ENCODE measurements at regions not wholly inside any gene's neighbourhood (a gene's known extent, or its start where the extent isn't known, plus 50 kb on each side); places are given as distances from the start of the nearest gene placed in this dataset.

DNA sequence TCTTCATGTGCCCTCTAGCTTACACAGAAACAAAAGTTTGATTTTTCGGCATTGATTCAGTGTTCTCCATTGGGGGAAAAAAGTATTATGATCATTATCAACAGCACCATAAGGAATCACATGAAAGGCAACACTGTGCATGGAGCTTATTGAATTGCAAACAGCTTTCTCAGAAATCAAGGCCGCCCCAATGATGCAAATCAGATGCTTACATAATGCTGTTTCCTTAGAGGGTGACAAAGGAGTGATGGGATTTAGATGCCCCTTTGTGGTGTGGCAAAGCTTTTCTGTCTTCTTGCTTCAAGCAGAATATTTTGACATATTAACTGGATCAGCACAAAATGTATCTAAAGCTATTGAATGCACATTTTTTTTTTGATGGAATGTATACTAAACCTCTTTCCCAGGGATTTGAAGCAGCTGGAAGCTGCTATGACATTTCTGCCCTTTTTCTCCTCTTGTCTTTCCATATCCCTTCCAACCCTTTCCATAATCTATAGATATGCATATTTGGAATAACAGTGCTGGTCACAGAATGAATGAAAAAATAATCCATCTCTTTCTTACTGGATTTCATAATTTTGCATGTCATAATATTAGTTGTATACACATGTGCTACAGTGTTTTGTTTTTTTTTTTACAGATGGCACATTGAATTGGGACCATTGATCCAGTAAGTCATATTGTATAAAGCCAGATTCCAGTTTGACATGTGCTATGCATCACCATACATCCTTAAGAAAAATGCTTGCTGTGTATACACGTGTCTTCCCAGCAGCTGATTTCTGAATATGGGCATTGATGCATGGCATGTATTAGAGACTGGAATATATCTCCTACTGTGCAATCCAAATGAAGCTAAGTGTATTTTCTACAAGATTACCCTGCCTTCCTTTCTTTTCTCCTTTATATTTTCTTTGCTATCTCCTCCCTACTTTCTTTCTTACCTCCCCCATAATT lies 259.7 kb upstream of the DCN start:
- no peak for DNase-seq (ENCODE audit: low read depth)

DNA sequence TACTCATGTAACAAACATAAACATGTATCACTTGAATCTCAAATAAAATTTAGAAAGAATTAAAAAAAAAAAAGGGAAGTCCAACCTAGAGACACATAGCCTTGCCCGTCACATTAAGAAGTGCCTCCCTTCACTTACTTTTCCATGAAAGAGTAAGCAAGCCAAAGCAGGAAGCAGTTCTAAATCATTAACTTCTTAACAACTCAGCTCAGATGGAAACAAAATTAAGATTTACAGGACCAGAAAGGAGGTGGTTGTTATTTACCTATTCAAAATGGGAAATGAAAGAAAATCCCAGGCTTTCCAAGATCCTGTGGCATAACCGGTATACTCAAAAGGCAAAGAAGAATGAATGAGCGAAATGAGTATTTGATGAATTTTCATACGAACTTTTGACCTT lies 258.6 kb upstream of the DCN start:
- DNase-seq (ENCODE audit: low read depth) = no peak

DNA sequence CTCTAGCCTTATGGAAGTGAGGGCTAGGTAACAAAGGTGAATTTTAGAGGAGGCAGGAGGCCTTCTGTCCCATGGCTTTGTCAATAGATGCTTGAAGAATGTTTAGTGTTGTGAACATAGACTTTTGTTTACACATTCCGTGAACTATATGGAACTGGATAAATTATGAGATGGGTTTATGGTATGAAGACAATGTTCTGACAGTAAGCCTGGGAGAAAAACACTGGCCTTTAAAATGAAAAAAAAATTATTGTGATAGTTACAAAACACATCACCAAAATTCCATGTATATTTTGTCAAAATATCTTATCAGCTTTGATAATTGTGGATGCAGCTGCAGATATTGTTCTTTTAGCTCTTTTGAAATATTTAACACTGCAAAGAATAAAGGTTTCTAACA lies 251.5 kb upstream of the DCN start:
- DNase-seq (ENCODE audit: low read depth) = no peak

DNA sequence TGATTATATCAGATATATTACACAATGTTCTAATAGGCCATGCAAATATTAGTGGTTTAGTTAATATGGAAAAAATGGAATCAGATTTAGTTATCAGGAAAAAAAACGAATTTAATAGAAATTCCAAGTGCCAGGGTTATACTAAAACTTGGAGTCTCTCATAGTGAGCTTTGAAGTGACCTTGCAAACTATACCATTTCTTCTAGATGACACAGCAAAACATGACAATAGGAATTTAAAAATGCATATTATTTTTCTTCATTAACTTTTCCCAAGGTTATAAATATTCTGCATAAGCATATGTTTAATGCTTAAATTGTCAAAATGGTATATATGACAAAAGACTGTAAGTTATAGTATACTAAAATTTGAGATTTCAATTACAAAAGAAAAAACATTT lies 250.1 kb upstream of the DCN start:
- DNase-seq (ENCODE audit: low read depth) = no peak

DNA sequence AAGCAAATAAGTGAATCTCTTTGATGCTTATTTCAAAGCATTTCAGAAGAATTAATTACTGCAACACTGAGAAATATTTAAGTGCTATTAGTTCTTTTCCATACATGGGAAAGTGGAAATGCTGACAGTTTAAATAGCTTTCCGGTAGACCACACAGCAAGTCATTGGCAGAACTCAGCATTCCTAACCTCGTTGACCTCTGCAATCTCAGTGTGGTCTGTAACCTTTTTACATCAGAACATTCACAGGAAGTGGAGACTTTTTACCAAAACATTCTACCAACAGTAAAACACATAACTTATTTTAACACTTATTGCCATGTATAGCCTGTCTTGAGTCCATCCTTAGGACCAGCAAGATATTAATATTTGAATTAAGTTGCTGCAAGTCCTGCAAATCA lies 249.5 kb upstream of the DCN start:
- DNase-seq (ENCODE audit: low read depth) = peak; percentile 4

DNA sequence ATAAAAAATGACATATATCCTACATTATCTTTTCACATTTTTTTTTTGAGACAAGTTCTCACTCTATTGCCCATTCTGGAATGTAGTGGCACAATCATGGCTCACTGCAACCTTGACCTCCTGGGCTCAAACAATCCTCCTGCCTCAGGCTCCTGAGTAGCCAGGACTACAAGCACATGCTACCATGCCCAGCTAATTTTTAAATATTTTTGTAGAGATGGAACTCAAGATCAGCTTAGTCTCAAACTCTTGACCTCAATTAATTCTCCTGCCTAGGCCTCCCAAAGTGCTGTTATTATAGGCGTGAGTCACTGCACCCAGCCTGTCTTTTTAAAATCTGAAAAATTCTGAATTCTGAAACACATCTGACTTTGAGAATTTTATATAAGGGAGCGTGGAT lies 241.9 kb upstream of the DCN start:
- no peak for DNase-seq (ENCODE audit: low read depth)

DNA sequence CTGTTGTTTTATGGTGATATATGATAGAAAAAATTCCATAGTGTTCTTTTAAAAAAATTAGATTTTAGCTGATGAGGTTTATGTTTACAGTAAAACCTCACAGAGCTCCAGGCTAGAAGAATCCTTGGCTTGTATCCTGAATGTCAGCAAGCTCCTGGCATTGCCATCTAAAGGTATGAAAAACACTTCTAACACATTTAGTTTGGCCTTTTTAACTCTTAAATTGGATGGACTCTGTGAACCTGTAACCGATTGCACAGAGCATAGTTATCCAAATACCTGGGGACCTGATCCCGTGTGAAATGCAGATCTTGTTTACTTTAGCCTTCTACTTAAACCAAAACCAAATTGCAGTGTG lies 241.1 kb upstream of the DCN start:
- no peak for DNase-seq (ENCODE audit: low read depth)

DNA sequence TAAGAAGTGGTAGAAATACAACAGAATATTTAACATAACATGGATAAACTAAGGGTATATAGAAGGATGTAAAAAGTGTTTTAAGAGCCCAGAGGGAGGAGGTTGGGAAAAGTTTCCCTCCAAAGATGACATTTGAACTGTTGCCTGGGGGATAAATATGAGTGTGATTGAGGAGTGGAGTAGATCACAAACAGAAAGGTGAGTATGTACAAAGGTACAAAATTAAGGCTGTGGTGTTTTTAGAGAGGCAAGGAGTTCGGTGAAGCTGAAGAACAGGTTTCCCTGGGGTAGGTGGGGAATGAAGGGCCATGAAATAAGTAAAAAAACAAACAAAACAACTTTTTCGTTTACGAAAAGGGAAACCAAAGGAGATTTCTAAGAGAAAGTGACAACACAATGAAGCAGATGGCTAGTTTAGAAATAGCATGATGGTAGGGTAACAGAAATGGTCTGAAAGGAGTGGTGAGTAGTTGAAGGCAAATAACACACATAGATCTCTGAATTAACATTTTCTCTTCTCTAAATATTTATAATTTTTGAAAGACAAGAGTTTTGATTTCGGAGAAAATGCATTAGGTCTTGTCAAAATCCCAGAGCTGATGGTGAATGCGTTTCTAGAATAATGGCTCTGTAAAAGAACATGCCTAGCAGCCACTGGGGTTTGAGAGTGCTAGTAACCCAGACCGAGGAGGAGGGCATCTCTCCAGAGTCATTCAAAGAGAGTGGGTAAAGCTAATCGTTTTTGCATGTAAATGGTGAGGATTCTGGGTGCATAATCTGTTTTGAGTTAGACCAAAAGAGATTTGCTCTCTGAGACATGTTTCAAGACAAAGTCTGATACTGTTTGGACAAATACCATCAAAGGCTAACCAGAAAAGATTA lies 240.4 kb upstream of the DCN start:
- no peak for DNase-seq (ENCODE audit: low read depth)

DNA sequence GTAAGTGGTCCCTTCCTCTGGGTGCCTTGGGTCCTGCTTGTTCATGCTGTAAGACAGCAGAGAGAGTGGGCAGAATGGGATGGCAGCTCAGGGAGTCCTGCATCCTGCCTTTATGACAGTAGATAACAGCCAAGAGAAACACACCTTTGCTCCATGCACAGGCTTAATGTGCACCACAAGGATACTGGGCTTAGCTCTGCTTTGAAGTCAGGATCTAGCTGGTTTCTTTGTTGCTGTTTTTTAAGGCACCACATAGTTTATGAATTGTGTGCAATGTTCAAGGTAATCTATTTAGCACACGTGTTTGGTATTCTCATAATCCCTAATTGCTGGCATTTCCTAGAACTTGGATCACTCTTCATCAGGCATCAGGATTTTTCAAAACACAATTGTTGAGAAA lies 239.5 kb upstream of the DCN start:
- no peak for DNase-seq (ENCODE audit: low read depth)

DNA sequence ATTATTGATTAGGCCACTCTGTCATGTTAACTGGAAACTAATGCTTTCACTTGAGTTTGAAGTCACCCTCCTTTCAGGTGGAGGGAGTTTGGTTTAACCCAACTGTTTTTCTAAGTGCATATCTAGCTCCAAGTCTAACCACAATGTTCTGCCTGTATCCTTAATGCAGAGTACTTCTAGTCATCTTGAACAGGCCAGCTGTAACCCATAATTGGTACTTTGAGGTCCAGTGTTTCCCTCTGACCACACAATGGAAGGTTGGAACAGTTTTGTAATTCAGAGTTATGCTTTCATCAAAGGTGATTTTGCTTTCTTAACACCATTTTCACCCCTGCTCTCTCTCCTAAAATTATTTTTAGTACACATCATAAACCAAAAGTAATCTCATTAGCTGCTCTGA lies 237.2 kb upstream of the DCN start:
- no peak for DNase-seq (ENCODE audit: low read depth)

DNA sequence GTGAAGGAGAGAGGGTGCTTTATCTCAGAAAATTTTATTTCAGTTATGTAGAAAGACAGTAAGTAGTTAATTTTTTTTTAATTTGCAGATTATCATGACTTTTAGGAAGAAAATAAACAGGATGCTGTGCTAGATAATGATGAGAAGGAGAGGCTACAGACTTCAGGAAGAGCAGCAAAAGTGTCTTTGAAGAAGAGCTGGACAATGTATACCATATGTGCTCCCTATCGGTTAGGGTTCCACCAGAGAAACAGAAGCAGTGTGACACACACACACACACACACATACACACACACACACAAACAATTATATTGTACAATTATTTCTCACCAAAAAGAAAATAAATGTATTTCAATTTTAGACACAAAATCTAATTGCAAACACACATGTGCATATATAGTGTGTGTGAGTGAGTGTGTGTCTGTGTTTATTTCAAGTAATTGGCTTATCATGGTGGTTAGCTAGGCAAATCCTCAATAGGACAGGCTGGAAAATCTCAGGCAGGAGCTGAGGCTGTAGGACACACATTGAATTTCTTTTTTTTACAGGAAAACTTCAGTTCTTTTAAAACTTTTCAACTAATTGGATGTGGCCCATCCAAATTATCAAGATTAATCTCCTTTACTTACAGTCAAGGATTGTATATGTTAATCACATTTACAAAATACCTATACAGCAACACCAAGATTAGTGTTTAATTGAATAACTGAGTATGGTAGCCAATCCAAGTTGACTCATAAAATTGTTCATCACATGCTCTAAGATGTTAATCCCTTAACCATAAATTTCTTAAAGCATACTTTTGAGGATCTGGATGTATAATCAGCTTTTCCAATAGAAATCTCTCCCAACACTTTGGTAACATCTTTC lies 235.8 kb upstream of the DCN start:
- no peak for DNase-seq (ENCODE audit: low read depth)

DNA sequence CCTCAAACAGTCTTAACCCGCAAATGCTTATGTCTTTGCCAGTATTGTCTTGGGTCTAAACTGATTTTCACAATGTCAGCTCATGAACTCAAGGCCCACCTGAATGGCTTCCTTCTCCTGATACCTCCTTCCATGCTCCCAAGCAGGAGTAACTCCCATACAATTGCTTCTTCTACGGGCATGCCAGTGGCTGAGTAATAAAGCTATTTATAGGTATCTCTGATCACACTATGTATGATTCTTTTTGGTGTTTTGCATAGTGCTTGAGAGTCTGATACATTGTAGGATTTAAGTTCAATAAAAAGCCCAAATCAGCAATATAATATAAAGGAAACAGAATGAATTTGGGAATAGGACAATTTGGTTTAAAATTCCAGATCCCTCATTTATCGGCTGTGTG lies 235.0 kb upstream of the DCN start:
- DNase-seq (ENCODE audit: low read depth) = no peak

DNA sequence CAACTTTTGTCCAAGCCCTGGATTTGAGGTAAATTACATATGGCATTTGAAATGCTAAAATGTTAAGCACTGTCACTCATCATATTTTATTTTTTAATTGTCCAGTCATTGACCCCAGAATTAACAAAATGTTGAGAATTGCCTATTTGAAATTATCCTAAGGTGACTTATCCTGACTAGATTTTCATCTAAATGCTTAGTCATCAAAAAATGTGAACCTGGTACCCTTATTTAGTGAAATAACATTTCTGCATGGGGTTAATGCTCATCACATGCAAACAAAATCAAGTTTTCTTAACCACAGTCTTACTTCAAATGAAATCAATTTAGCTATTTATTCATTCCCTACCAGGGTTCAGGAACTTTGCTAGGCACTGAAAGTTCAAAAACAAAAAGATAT lies 232.0 kb upstream of the DCN start:
- DNase-seq (ENCODE audit: low read depth) = no peak

DNA sequence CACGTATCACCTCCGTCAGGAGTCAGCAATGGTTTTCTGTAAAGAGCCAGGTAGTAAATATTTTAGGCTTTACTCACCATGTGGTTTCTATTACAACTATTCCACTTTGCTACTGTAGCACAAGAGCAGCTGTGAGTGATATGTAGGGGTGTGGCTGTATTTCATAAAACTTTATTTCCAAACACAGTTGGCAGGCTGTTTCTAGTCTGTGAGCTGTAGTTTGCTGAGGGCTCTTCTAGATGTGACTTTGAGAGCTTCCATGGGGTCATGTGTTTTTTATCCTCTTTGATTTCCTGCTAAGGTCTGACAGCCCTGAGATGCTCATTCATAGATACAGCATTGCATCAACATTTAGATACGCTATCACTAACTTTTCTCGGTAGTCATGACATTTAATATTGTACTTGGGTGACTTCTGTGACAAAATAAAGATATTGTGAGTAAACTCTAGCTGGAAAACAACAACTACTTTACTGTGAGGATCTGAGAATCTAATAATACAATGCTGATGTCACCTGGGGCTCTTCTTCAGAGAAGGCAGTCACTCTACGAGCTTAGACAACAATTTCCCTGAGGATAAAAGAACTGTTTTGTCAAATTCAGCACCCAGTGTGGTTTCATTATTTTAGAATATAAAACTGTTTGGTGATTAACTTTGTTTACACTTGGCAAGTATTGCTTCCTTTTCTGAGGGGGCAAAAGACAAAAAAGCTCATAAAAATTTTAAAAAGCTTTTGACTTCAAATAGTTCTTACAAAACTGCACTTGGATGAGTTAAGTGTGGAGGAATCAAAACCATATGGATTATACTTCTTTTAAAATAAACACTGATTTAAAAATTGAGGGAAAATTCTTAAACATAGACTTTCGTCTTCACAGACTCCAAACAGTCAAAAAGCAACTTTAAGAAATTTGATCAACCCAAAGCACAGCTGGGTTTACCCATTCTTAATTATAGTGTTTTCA lies 231.2 kb upstream of the DCN start:
- DNase-seq (ENCODE audit: low read depth) = no peak

DNA sequence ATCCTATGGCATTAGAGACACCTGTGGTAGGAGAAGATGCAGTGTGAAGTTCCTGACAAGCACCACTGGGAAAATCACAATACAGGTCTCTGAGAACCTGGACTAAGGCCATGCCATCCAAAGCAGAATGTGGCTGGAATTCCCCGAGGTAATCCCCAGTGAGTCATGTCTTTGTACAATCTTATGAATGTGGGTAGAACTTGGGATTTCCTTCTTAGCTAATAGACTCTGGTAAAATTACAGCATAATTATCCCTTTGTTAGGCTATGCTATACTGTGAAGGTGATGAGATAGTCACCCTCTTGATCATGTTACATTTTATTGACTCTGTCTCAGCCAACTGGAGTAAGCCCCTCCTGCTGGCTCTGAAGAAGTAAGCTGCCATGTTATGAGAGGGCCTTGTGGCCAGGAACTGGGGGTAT lies 224.3 kb upstream of the DCN start:
- peak; percentile 39 for DNase-seq (ENCODE audit: low read depth)

DNA sequence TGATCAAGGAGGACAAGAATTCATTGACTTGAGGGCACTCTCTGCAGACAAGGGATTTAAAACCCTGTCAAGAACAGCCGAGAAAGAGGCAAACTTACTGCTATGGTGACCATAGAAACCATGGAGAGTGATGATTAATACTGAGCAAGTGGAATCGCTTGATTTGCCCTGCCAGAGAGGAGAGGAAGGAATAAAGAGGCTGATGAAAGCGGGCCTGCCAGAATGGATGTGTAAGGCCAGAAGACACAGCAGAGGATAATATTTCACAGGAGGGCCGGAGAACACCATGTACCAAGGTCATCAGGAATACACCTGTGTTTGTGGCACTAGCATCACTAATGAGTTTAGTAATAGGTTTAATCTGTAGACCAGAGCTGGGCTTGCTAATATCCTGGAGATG lies 221.8 kb upstream of the DCN start:
- no peak for DNase-seq (ENCODE audit: low read depth)

DNA sequence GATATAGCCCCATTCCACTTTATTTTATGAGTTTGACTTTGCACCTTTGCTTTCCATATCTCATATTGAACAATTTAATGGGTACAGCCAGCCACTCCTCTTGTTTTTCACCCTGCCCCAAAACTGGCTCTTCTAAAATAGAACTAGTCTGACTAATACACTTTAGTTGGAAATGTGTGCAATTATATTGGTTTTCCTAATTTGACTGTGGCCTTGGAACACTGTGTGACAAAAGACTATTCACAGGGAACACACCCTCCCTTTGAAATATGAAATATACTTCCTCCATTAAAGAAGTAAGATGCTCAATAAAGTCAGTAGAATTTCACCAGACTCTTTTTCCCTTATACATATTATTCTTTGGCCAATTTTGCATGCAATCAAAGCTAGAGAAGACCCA lies 218.6 kb upstream of the DCN start:
- DNase-seq (ENCODE audit: low read depth) = no peak

DNA sequence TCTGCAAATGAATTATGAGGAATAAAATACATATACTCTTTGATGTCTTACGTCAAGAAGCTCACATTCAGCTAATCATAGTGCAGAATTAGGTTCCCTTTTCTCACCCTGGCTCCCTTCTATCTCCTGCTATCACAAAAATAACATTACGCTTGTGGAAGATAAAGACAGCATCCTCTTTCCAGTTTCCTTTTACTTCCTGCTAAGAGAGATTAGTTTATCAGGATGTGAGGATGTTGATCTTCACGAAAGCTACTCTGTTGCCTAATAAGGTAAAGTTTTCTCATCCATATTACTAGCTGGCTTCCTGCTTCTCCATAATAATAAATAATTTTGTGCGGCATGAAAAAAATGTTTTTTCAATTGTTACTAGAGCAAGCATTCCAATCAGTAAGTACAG lies 217.7 kb upstream of the DCN start:
- no peak for DNase-seq (ENCODE audit: low read depth)

DNA sequence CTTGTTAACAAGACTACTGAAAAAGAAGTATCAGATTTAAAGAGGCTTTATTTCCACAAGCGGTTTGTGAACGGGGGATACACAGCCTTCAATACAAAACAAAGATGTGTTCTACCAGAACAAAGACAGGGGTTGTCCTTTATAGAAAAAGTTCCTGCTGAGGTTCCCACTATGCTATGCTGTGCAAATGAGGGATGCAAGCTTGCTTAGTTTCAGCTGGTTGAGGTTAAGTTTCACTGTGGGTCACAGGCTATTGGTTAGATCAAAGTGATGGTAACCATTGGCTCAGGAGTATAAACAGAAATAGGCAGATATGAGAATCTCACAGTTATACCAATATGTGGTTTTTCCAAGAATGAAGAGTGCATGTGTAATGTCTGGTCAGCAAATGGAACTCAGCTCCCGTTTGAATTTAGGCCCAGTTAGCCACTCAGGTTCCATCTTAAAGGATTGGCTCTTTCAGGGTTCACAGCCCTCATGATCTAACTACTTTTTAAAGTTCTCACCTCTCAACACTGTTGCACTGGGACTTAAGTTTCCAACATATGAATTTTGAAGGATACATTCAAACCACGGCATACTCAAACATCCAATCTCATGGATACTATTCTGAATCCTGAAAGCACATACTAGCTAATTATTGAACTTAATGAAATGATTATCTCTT lies 215.4 kb upstream of the DCN start:
- no peak for DNase-seq (ENCODE audit: low read depth)

DNA sequence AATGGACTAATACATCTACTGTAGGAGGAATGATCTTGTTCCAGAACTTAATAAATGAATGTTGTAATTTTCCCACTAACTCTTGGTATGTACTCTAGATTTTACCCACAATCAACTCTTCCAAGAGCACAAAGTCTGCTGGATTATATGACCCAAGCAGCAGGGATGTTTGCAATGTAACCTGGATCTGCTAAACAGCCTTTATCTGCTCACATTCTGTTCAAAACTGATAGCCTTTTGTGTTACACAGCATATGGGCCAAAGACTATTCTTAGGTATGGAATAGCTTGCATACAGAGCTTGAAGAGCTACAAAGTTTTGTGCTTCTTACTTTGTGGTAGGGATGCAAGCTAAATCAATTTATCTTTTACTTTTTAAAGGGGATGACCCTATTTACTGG lies 213.7 kb upstream of the DCN start:
- no peak for DNase-seq (ENCODE audit: low read depth)
